ENCODE measurements at regions not wholly inside any gene's neighbourhood (a gene's known extent, or its start where the extent isn't known, plus 50 kb on each side); places are given as distances from the start of the nearest gene placed in this dataset.

DNA sequence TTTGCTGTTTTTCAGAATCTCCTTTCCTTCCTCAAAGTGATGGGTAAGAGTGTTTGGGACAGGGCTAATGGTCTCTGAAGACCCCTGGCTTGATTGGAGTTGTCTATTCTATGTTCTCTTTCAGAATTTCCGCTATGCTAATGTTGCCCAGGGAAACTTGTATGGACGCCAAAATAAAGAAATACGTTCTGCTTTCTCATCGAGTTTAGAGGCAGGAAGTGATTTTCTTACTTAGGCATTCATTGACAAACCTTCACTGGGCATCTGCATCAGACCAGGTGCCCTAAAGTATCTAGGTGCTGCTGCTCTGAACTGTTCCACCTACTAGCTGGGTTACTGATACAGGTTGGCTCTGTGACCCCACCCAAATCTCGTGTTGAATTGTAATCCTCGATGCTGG is 787.9 kb upstream of the EEF2KMT start:
- H4K20me1 ChIP-seq (replicated peaks; ENCODE audit: control insufficient read depth, extremely low read depth, insufficient read depth, low read length): no peaks in the 10 kb centered on the region
- H2AFZ ChIP-seq (ENCODE audit: low read depth, low read length): no peak overlapping the region
- H3K27ac ChIP-seq (ENCODE audit: insufficient read depth, low read depth, low read length): no peak overlapping the region
- H3K79me2 ChIP-seq (ENCODE audit: control insufficient read depth, insufficient read depth, low read length): no peaks in the 10 kb centered on the region
- intact Hi-C loops (cut with micrococcal nuclease) (no loop called here), dilution Hi-C loops (cut with MboI; ENCODE audit: extremely low pct_ligation_motif_present, low sequenced_read_pairs) (no loop called here)
- peaks cover 6% of the 10 kb centered on the region for H3K9me3 ChIP-seq (replicated peaks; ENCODE audit: control insufficient read depth, insufficient read depth, low read length)
- H3K9ac ChIP-seq (replicated peaks; ENCODE audit: extremely low read depth, insufficient read depth, low read length): no peak overlapping the region
- H3K4me1 ChIP-seq (ENCODE audit: control insufficient read depth, extremely low read depth, insufficient read depth, low read length): no peaks in the 10 kb centered on the region
- H3K9me1 ChIP-seq (replicated peaks; ENCODE audit: control insufficient read depth, extremely low read depth, insufficient read depth, low read length): no peaks in the 10 kb centered on the region
- POLR2A ChIA-PET: no interaction called here
- FAIRE-seq (no peak), DNase-seq (ENCODE audit: low read depth, low spot score) (no peak)
- H3K4me3 ChIP-seq (replicated peaks in 1 of 3; ENCODE audit: insufficient read depth in 1 of 3, low read depth in 1 of 3, low read length in 3 of 3): no peak overlapping the region
- no TSS peak for BruUV-seq (replicated peaks)
- no peaks in the 10 kb centered on the region for H3K36me3 ChIP-seq (ENCODE audit: control insufficient read depth in 2 of 2, extremely low read depth in 1 of 2, insufficient read depth in 2 of 2, low read length in 2 of 2)
- TF ChIP-seq POLR2A (IDR thresholded peaks at IDR 0.05; ENCODE audit: low read depth, low read length) (no peak), FOS (IDR thresholded peaks at IDR 0.05; ENCODE audit: borderline replicate concordance, insufficient read depth, low read length) (no peak), GATA2 (IDR thresholded peaks at IDR 0.05; ENCODE audit: insufficient read depth, insufficient read length, low read depth, low read length) (no peak), POLR2AphosphoS5 (IDR thresholded peaks at IDR 0.05; ENCODE audit: insufficient read depth, low read depth, low read length) (no peak), EZH2 (IDR thresholded peaks at IDR 0.05; ENCODE audit: borderline replicate concordance, low read depth, low read length, severe bottlenecking) (no peak), JUN (IDR thresholded peaks at IDR 0.05; ENCODE audit: borderline replicate concordance, insufficient read depth, insufficient read length, low read depth) (no peak), MYC (IDR thresholded peaks at IDR 0.05; ENCODE audit: low read depth, low read length) (no peak)
- TF ChIP-seq, protein P1, sequence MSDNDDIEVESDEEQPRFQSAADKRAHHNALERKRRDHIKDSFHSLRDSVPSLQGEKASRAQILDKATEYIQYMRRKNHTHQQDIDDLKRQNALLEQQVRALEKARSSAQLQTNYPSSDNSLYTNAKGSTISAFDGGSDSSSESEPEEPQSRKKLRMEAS (IDR thresholded peaks at IDR 0.05; ENCODE audit: insufficient read depth, insufficient read length): no peak
- TF ChIP-seq, protein P2, sequence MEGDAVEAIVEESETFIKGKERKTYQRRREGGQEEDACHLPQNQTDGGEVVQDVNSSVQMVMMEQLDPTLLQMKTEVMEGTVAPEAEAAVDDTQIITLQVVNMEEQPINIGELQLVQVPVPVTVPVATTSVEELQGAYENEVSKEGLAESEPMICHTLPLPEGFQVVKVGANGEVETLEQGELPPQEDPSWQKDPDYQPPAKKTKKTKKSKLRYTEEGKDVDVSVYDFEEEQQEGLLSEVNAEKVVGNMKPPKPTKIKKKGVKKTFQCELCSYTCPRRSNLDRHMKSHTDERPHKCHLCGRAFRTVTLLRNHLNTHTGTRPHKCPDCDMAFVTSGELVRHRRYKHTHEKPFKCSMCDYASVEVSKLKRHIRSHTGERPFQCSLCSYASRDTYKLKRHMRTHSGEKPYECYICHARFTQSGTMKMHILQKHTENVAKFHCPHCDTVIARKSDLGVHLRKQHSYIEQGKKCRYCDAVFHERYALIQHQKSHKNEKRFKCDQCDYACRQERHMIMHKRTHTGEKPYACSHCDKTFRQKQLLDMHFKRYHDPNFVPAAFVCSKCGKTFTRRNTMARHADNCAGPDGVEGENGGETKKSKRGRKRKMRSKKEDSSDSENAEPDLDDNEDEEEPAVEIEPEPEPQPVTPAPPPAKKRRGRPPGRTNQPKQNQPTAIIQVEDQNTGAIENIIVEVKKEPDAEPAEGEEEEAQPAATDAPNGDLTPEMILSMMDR (IDR thresholded peaks at IDR 0.05; ENCODE audit: extremely low read depth in 1 of 2, insufficient read depth in 1 of 2, low read depth in 1 of 2, low read length in 2 of 2): no peak
- H3K27me3 ChIP-seq (ENCODE audit: control insufficient read depth in 2 of 2, insufficient read depth in 2 of 2, low read length in 2 of 2): no peaks in the 10 kb centered on the region
- CTCF ChIA-PET: no interaction called here
- no peak overlapping the region for H3K4me2 ChIP-seq (ENCODE audit: insufficient read depth, low read length)
